ENCODE measurements at regions not wholly inside any gene's neighbourhood (a gene's known extent, or its start where the extent isn't known, plus 50 kb on each side); places are given as distances from the start of the nearest gene placed in this dataset.

DNA sequence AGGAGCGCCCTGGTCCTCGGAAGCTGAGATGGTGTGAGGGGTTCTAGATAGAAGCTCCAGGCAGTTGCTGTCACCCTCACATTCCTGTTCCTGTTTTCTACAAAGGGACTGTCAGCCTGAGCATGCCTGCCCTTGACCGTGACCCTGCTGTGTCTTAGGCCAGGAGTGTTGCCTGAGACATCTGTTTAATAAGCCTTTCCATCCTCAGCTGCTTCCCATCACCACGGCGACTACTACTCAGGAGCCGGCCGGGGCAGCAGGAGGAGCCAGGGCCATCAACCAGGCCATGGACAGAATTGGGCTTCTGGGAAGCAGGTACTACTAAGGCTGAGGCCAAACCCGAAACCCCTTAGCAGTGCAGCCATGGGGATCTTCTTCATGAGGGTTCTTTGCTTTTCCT, 151.4 kb downstream of the KATNIP start:
- Mint-ChIP-seq H3K9me3 (no peaks in the 10 kb centered on the region), H3K4me3 (no peak overlapping the region), H3K36me3 (ENCODE audit: low read depth) (peaks cover 11% of the 10 kb centered on the region), H3K27me3 (ENCODE audit: low read depth) (no peaks in the 10 kb centered on the region), H3K4me1 (peaks cover 74% of the 10 kb centered on the region), H3K27ac (ENCODE audit: unreplicated experiment) (no peak overlapping the region)
- no peak for DNase-seq (ENCODE audit: low read depth, low spot score)
- TF ChIP-seq, protein P1, sequence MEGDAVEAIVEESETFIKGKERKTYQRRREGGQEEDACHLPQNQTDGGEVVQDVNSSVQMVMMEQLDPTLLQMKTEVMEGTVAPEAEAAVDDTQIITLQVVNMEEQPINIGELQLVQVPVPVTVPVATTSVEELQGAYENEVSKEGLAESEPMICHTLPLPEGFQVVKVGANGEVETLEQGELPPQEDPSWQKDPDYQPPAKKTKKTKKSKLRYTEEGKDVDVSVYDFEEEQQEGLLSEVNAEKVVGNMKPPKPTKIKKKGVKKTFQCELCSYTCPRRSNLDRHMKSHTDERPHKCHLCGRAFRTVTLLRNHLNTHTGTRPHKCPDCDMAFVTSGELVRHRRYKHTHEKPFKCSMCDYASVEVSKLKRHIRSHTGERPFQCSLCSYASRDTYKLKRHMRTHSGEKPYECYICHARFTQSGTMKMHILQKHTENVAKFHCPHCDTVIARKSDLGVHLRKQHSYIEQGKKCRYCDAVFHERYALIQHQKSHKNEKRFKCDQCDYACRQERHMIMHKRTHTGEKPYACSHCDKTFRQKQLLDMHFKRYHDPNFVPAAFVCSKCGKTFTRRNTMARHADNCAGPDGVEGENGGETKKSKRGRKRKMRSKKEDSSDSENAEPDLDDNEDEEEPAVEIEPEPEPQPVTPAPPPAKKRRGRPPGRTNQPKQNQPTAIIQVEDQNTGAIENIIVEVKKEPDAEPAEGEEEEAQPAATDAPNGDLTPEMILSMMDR (conservative IDR thresholded peaks at IDR 0.05) = no peak

DNA sequence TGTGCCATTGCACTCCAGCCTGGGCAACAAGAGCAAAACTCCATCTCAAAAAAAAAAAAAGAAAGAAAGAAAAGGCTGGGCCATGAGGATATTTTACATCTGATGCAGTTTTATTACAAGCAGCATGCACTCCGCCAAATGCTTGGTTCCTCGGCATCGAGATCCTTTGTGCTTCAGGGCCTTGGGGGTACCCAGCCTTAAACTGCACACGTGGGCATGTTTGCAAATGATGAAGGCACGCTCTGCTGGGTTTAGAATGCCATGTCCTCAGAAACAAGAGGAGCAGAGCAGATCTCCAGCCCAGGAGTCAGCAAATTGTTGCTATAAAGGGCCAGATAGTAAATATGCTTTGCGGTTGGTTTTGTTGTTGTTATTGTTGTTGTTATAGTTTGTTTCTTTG, 153.2 kb downstream of the KATNIP start:
- H3K27me3 Mint-ChIP-seq (ENCODE audit: low read depth) = no peaks in the 10 kb centered on the region
- TF ChIP-seq, protein P1 (conservative IDR thresholded peaks at IDR 0.05) = no peak
- no peak overlapping the region for H3K27ac Mint-ChIP-seq (ENCODE audit: unreplicated experiment)
- peaks cover 78% of the 10 kb centered on the region for H3K4me1 Mint-ChIP-seq
- H3K36me3 Mint-ChIP-seq (ENCODE audit: low read depth) = peaks cover 7% of the 10 kb centered on the region
- no peaks in the 10 kb centered on the region for H3K9me3 Mint-ChIP-seq
- H3K4me3 Mint-ChIP-seq = peak overlapping the region; percentile 54
- no peak for DNase-seq (ENCODE audit: low read depth, low spot score)

DNA sequence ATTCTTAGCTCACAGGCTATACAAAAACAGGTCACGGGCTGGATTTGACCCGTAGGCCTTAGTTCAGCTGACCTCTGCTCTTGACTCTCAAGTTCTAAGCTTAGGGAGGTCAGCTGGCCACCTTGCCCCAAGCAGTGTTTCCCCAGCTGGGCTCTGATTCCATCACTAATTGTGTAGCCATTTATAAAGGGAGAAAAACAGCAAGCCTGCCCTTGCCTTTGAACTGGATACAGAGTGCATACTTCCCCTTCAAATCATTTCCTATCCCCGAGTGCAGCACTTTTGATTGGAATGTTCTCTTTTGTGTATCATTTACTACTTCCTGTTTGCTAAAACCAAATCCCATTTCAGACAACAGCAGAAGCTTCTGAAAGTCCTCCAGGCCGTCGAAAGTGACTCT, 153.6 kb downstream of the KATNIP start:
- peak; percentile 37 for DNase-seq (ENCODE audit: low read depth, low spot score)
- peaks cover 77% of the 10 kb centered on the region for H3K4me1 Mint-ChIP-seq
- peak overlapping the region; percentile 95 for H3K27ac Mint-ChIP-seq (ENCODE audit: unreplicated experiment)
- TF ChIP-seq, protein P1 (conservative IDR thresholded peaks at IDR 0.05) = no peak
- no peaks in the 10 kb centered on the region for H3K27me3 Mint-ChIP-seq (ENCODE audit: low read depth)
- H3K36me3 Mint-ChIP-seq (ENCODE audit: low read depth) = peaks cover 4% of the 10 kb centered on the region
- no peaks in the 10 kb centered on the region for H3K9me3 Mint-ChIP-seq
- peak overlapping the region; percentile 54 for H3K4me3 Mint-ChIP-seq

DNA sequence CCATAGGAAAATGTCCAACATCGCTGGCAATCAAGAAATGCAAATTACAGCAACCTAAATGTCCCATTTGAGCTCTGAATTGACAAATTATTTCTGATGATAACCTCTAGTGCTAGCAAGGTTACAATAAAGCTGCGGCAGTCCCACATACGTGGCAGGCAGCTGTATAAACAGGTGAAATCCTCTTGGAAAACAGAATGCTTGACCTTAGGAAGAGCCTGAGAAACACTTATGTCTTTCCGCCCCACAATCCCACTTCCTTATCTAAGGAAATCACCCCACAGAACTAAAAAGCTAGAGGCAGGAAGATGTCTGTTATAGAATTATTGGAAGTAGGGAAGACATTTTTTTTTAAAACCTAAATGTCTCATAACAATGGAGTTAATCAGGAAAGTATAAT, 154.3 kb downstream of the KATNIP start:
- Mint-ChIP-seq H3K36me3 (ENCODE audit: low read depth) (peaks cover 6% of the 10 kb centered on the region), H3K4me3 (peak overlapping the region; percentile 54), H3K4me1 (peaks cover 74% of the 10 kb centered on the region), H3K9me3 (no peaks in the 10 kb centered on the region), H3K27ac (ENCODE audit: unreplicated experiment) (no peak overlapping the region), H3K27me3 (ENCODE audit: low read depth) (no peaks in the 10 kb centered on the region)
- no peak for DNase-seq (ENCODE audit: low read depth, low spot score)
- TF ChIP-seq, protein P1 (conservative IDR thresholded peaks at IDR 0.05) = no peak

DNA sequence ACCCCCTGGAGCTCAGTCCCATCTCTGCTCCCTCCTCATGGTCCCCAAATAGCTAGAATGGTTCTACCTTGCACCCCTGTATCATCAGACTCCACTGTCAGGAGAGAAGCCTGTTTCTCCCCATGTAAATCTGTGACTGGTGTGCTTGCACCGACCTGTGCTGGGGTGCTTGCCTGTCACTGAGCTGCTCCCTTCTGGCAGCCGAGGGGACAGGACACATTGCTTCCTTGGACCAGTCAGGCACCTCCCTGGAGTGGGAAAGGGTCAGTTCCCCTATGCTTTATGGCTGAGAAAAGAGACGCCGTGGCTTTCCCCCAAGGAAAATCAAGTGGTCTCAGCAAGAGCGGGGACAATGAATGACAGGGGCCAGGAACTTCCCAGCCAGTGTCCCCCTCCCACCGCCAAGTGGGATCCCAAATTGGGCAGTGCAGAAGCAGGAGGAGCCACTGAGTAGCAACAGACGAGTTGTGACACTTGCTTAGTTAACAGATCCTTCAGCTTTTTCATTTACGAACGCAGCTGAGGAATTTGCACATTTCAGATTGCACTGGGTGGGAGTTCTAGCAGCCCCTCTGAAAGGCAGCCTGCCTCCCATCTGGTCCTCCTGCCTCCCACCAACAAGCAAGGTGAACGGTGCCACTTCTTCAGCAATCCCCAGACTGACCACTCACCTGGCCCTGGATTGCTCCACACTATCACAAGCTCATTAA, 156.4 kb downstream of the KATNIP start:
- Mint-ChIP-seq H3K27me3 (ENCODE audit: low read depth) (no peaks in the 10 kb centered on the region), H3K36me3 (ENCODE audit: low read depth) (peaks cover 8% of the 10 kb centered on the region), H3K4me1 (peaks cover 61% of the 10 kb centered on the region), H3K4me3 (no peak overlapping the region), H3K9me3 (no peaks in the 10 kb centered on the region), H3K27ac (ENCODE audit: unreplicated experiment) (no peak overlapping the region)
- DNase-seq (ENCODE audit: low read depth, low spot score) = no peak
- TF ChIP-seq, protein P1 (conservative IDR thresholded peaks at IDR 0.05) = no peak

All from neural crest cell (in vitro differentiated cells).